BE2C (cell line): ENCODE measurements at regions not wholly inside any gene's neighbourhood (a gene's known extent, or its start where the extent isn't known, plus 50 kb on each side); places are given as distances from the start of the nearest gene placed in this dataset.

Source experiments
- DNase-seq: peaks from one replicate; pipeline ENCODE4 v3.0.0-alpha.2; 2020
- H3K27me3 ChIP-seq: fragments of 250-450 bp; sonication (Bioruptor Pico); 2 replicates; pipeline ENCODE4 v1.5.1; 2020; ENCODE audit warnings: mild to moderate bottlenecking
- H3K36me3 ChIP-seq: fragments of 250-450 bp; sonication (Bioruptor Pico); 2 replicates; pipeline ENCODE4 v1.5.1; 2020; ENCODE audit warnings: mild to moderate bottlenecking
- H3K4me1 ChIP-seq: fragments of 250-450 bp; sonication (Bioruptor Pico); 2 replicates; pipeline ENCODE4 v1.5.1; 2020
- H3K4me3 ChIP-seq: 2 replicates; pipeline ENCODE4 v1.5.1; 2011; ENCODE audit warnings: low read depth, low read length
- H3K9me3 ChIP-seq: fragments of 250-450 bp; sonication (Bioruptor Pico); 2 replicates; pipeline ENCODE4 v1.5.1; 2020
- TF ChIP-seq, protein P1 (sequence below): IDR thresholded peaks from 2 replicates; pipeline ENCODE4 v1.5.1; 2012; ENCODE audit warnings: mild to moderate bottlenecking, low read depth, low read length

GRCh38 chr3:25053360-25053759, 374.7 kb upstream of the RARB start:
- Histone ChIP-seq H3K9me3 (no peaks in the 10 kb centered on the region), H3K4me3 (no peak overlapping the region), H3K27me3 (no peaks in the 10 kb centered on the region), H3K4me1 (no peaks in the 10 kb centered on the region), H3K36me3 (no peaks in the 10 kb centered on the region)
- TF ChIP-seq, protein P1, sequence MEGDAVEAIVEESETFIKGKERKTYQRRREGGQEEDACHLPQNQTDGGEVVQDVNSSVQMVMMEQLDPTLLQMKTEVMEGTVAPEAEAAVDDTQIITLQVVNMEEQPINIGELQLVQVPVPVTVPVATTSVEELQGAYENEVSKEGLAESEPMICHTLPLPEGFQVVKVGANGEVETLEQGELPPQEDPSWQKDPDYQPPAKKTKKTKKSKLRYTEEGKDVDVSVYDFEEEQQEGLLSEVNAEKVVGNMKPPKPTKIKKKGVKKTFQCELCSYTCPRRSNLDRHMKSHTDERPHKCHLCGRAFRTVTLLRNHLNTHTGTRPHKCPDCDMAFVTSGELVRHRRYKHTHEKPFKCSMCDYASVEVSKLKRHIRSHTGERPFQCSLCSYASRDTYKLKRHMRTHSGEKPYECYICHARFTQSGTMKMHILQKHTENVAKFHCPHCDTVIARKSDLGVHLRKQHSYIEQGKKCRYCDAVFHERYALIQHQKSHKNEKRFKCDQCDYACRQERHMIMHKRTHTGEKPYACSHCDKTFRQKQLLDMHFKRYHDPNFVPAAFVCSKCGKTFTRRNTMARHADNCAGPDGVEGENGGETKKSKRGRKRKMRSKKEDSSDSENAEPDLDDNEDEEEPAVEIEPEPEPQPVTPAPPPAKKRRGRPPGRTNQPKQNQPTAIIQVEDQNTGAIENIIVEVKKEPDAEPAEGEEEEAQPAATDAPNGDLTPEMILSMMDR = no peak
- DNase-seq = no peak

DNA sequence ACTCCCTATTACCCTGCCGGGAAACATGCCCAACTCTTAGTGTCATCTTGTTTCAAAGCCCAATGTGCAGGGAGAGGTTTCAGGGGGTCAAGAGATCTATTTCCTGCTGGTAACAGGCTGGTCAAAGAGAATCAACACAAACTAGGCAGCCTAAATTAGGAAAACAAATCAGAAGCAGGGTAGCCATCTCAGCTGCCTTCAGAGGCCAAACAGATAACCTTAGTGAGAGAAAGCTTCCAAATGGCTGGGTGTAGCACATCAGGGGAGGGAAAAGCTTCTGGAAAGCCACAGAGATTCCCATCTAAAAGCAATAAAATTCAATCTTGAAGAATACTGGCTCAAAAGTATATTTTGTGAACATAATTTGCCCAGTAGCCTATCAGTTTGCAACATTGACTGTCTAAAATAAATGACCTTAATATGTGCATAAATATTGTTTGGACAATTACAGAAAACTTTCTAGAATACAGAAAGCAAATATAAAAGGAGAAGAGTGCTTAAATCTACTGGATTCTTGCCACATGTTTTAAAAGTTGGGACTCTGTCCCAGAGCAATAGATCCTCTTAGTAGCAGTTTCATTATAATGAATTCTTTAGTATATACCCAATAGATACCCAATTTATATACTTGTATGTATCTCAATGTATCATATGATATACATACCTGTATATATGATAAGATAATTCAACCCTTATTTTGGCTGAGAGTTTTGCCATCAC, 371.9 kb upstream of the RARB start:
- Histone ChIP-seq H3K36me3 (no peaks in the 10 kb centered on the region), H3K4me3 (no peak overlapping the region)
- DNase-seq = no peak

GRCh38 chr3:25056803-25057351, 371.2 kb upstream of the RARB start:
- H3K36me3 ChIP-seq = no peaks in the 10 kb centered on the region
- no peak overlapping the region for H3K4me3 ChIP-seq
- no peak for DNase-seq
- no peaks in the 10 kb centered on the region for H3K9me3 ChIP-seq
- TF ChIP-seq, protein P1 = no peak
- no peaks in the 10 kb centered on the region for H3K4me1 ChIP-seq
- no peaks in the 10 kb centered on the region for H3K27me3 ChIP-seq

More for the DNA sequence above, 371.9 kb upstream of the RARB start:
- Histone ChIP-seq H3K9me3 (no peaks in the 10 kb centered on the region), H3K4me1 (no peaks in the 10 kb centered on the region), H3K27me3 (no peaks in the 10 kb centered on the region)
- TF ChIP-seq, protein P1 = no peak

DNA sequence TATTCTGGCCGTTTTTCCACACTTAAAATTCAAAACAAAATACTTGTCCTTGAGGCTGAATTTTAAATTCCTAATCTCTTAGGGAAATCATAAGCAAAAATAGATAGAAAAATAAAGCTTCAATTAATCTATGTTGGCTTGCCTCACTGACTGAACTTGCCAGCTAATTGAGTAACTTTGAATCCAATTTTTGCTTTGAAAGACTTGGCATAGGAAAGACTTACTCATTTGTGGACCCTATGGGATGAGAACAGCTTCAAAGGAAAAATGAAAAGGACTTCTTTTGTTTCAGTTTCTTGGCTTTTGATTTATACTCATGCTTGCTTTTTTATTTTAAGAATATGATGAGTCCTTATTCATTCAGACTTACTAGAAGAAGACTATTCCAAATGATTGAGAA, 370.7 kb upstream of the RARB start:
- TF ChIP-seq, protein P1 = no peak
- H3K36me3 ChIP-seq = no peaks in the 10 kb centered on the region
- no peaks in the 10 kb centered on the region for H3K27me3 ChIP-seq
- H3K9me3 ChIP-seq = no peaks in the 10 kb centered on the region
- no peaks in the 10 kb centered on the region for H3K4me1 ChIP-seq
- H3K4me3 ChIP-seq = no peak overlapping the region
- DNase-seq = no peak

DNA sequence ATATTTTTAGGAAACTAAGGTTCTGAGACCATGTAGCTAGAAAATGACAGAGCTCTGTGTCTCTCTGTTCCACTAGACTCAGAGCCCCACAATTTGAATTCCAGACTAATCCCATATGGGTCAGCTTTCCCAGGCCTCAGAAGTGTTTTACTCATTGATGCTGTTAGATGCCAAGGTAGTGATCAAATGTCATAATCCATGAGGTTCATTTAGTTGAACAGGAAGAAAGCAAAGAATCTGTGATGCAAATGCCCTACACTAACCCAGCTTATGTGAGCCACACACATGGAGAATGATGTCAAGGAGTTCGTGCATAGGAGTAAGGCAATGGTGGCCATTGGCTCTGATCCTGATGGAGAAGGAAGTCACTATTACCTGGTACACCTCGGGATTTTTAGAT, 363.4 kb upstream of the RARB start:
- Histone ChIP-seq H3K4me3 (no peak overlapping the region), H3K36me3 (no peaks in the 10 kb centered on the region), H3K9me3 (no peaks in the 10 kb centered on the region), H3K27me3 (no peaks in the 10 kb centered on the region), H3K4me1 (no peaks in the 10 kb centered on the region)
- DNase-seq = no peak
- TF ChIP-seq, protein P1 = no peak

DNA sequence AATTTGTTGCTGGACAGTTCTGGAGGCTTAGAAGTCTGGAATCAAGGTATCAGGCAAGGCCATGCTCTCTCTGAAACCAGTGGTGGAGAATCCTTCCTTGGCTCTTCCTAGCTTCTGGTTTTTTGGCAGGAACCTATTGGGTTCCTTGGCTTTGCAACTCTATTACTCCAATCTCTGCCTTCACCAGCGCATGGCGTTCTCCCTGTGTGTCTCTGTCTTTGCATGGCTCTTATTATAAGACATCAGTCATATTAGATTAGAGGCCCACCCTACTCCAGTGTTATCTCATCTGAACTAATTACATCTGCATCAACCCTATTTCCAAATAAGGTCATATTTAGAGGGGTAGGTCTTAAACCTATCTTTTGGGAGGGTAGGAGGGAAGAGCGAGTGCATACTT, 358.1 kb upstream of the RARB start:
- Histone ChIP-seq H3K9me3 (no peaks in the 10 kb centered on the region), H3K4me1 (no peaks in the 10 kb centered on the region), H3K27me3 (no peaks in the 10 kb centered on the region), H3K36me3 (no peaks in the 10 kb centered on the region), H3K4me3 (no peak overlapping the region)
- TF ChIP-seq, protein P1 = no peak
- no peak for DNase-seq
